Neural progenitor cell (in vitro differentiated cells): ENCODE measurements at regions not wholly inside any gene's neighbourhood (a gene's known extent, or its start where the extent isn't known, plus 50 kb on each side); places are given as distances from the start of the nearest gene placed in this dataset.

Experiments
- CTCF ChIP-seq: fragments of 200-600 bp; sonication (generic); IDR thresholded peaks from 2 replicates; pipeline ENCODE4 v1.5.1; 2017; ENCODE audit warnings: antibody characterized with exemption, mild to moderate bottlenecking
- EZH2 ChIP-seq: fragments of 200-600 bp; sonication (generic); IDR thresholded peaks from 2 replicates; pipeline ENCODE4 v1.6.1; 2017; ENCODE audit warnings: antibody characterized with exemption, mild to moderate bottlenecking, moderate library complexity
- EZH2phosphoT487 ChIP-seq: fragments of 200-600 bp; sonication (generic); IDR thresholded peaks from 2 replicates; pipeline ENCODE4 v1.6.1; 2017; ENCODE audit warnings: antibody characterized with exemption

- no peak for TF ChIP-seq CTCF
- TF ChIP-seq EZH2: no peak
- TF ChIP-seq EZH2phosphoT487: no peak
These were observed 301.0 kb upstream of the VLDLR start for GRCh38 chr9:2320632-2321031.
